ENCODE measurements at regions not wholly inside any gene's neighbourhood (a gene's known extent, or its start where the extent isn't known, plus 50 kb on each side); places are given as distances from the start of the nearest gene placed in this dataset.

DNA sequence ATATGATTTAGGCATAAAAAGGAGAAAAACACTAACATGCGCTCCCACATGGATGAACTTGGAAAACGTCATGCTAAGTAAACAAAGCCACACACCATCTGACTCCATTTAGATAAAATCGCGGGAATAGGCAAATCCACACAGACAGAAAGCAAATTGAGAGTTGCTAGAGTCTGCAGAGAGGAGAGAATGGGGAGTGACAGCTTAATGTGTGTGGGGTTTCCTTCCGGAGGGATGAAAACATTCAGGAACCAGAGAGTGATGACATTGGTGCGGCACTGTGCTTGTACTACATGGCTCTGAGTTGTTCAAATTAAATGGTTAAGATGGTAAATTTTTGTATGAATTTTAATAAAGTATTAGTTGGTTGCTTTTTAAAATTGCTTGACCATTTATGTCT lies 482.9 kb upstream of the AKR1E2 start:
- no peak for DNase-seq (ENCODE audit: low read depth)

DNA sequence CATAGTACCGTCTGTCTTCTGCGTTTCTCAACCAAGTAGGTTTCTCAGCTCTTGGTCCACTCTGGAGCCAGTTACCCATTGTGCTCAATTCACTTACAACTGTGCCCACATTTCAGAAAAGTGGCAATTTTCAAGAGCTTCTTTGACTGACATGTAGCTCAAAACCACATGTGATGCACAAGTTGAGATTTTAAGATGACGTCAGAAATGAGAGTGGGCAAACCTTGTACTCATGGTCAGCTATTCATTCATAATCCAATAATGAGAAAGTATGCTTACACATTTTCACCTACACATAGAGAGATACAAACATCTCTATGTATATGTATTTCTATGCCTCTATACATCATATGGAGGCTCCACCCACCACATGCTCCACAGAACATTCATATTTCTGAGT lies 487.2 kb upstream of the AKR1E2 start:
- DNase-seq (ENCODE audit: low read depth): no peak

DNA sequence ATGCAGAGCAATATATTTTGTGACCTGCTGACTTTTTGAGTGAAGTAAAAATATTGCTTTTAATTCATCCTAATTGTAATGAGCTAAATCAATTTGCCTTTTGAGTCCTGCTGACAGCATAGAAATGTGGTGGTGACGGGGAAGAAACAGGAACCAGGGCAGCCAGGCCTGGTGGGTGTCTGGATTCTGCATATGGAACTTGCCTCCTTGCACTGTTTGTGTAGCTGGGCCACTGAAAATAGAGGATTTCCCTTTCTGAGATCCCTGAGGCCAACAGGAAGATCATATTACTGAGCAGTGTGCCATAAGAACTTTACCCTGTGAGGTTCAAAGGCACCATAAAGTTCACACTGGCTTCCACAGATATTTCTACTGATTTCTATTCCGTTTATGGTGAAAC lies 488.4 kb upstream of the AKR1E2 start:
- DNase-seq (ENCODE audit: low read depth): no peak

DNA sequence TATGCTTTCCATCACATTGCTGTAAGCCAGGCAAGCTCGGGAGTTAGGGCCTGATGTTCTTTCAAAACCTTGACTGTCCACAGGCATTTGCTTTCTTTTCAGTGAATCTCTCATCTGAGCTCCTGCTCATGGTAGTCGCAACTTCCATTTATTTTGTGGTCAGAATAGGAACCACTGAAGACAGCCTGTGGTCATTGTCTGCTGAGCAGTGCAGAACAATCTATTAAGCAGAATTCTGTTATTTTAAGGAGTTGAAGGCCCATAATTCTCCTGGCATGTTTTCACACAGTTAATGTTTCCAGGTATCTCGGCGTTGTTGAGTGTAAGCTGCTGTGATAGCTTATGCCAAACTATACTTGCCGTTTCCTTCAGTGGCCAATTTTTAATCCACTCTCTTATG lies 491.1 kb upstream of the AKR1E2 start:
- no peak for DNase-seq (ENCODE audit: low read depth)

DNA sequence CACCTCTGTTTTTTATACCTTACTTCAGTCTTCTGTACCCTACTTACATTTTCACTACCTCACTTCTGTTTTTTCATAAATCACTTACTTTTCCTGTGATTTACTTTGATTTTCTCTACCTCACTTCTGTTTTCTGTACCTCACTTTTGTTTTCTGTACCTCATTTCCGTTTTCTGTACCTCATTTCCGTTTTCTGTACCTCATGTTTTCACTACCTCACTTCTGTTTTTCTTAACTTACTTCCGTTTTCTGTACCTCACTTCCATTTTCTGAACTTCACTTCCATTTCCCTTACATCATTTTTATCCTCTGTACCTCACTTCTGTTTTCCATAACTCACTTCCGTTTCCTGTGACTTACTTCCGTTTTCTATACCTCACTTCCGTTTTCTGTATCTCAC lies 492.0 kb upstream of the AKR1E2 start:
- no peak for DNase-seq (ENCODE audit: low read depth)

DNA sequence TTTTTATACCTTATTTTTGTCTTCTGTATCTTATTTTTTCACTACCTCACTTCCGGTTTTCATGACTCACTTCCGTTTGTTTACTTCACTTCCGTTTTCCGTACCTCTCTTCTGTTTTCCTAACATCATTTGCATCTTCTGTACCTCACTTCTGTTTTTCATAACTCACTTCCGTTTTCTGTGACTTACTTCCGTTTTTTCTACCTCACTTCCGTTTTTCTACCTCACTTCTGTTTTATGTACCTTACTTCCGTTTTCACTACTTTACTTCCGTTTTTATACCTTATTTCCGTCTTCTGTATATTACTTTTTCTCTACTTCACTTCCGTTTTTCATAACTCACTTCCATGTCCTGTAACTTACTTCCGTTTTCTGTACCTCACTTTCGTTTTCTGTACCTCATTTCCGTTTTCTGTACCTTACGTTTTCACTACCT lies 492.5 kb upstream of the AKR1E2 start:
- no peak for DNase-seq (ENCODE audit: low read depth)

DNA sequence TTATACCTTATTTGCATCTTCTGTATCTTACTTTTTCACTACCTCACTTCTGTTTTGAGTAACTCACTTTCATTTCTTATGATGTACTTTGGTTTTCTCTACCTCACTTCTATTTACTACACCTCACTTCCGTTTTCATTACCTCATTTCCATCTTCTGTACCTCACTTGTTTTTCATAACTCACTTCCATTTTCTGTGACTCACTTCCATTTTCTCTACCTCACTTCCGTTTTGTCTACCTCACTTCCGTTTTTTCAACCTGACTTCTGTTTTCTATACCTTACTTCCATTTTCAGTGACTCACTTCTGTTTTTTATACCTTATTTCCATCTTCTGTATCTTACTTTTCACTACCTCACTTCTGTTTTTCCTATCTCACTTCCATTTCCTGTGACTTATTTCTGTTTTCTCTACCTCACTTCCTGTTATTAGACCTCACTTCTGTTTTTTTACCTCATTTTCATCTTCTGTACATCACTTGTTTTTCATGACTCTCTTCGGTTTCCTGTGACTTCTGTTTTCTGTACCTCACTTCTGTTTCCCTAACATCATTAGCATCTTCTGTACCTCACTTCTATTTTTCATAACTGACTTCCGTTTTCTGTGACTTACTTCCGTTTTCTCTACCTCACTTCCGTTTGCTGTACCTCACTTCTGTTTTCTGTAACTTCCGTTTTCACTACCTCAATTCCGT lies 493.1 kb upstream of the AKR1E2 start:
- no peak for DNase-seq (ENCODE audit: low read depth)

DNA sequence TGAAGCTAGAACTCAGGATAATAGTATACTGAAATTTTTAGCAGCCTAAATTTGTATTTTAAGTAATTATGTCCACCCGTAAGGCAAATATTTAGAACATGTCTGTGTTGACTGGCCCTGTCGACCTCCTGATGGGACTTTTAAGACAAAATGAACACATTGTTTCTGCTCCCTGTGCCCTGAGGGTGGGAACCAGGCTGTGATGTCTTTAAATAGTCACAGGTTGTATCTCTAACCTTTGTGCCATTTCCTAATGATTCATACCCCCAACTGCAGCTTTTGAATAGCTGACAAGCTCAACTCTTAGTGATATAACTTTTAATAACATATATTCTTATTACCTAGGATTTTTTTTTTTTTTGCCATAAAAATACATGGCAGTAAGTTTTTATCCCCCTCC lies 494.9 kb upstream of the AKR1E2 start:
- DNase-seq (ENCODE audit: low read depth): no peak

DNA sequence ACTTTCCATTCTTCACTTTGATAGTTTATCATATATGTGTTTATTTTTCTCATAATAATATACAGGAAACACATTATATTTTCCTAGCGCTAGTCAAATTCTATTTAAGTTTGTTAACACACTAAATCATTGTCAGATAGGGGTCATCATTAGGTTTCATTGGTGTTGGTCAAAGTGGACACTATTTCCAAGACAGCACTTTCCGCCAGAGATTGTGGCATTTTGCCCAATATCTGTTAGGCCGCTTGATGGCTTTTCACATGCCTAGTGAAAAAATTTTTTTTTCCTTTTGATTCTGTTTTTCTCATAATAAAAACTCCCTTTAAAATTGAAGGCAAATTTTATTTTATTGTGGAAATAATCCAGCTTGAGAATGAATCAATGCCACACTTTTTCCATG lies 495.4 kb upstream of the AKR1E2 start:
- DNase-seq (ENCODE audit: low read depth): no peak

DNA sequence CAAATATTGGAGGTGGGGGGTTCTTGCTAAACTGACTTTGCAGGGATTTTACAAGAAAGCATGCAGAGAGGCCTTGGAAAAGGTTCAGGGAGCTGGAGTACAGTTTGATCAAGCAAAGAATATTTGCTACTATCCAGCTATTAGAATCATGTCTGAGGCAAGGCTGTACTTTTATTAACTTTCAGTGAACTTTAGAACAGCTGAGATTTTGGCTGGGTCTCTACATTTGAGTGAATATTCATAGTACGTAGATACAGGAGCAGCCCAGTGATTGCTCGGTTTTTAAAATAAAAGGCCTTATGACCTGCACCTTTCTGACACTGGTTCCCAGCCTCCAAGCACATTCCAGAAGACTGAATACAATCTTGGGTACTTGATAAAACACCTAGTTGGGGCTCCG lies 496.8 kb upstream of the AKR1E2 start:
- DNase-seq (ENCODE audit: low read depth): no peak

DNA sequence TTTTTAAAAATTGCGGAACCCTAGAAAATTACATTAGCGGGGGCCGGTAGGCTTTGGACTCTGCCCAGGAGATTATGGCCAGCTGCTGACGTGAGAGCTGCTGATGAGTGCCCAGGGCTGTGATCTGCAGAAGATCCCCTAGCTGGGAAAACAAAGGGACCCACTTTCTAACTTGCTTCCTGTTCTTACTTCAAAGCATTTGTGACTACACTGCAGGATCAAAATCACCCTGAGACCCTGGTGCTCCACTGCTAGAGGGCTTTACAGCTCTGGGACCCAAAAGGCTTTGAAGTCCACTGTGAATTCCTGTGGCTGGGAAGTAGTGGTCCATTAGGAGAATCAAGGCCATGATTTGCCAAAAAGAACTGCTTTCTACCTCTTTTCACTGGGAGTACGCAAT lies 499.4 kb upstream of the AKR1E2 start:
- no peak for DNase-seq (ENCODE audit: low read depth)

DNA sequence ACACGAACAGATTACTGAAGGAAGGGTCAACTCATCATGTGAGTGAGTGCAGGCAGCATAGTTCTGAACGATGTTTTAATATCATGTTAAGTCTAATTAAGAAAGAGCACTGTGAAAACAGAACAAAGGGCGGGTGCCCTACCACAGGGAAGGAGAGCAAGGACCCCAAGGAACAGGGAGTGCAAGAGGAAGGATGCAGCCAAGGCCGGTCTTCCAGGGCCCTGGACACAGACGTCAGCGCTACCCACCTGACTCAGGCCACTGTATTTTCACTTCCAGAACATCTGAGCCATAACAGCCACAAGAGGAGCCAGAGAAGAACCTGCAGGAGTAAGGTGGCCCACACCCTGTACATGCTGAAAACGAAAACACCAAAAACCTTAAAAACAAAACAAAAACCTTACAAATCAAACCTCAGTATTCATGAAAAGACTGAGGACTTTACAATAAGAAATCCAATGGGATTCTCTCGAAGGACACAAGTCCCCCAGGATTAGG lies 506.1 kb upstream of the AKR1E2 start:
- DNase-seq (ENCODE audit: low read depth): no peak

DNA sequence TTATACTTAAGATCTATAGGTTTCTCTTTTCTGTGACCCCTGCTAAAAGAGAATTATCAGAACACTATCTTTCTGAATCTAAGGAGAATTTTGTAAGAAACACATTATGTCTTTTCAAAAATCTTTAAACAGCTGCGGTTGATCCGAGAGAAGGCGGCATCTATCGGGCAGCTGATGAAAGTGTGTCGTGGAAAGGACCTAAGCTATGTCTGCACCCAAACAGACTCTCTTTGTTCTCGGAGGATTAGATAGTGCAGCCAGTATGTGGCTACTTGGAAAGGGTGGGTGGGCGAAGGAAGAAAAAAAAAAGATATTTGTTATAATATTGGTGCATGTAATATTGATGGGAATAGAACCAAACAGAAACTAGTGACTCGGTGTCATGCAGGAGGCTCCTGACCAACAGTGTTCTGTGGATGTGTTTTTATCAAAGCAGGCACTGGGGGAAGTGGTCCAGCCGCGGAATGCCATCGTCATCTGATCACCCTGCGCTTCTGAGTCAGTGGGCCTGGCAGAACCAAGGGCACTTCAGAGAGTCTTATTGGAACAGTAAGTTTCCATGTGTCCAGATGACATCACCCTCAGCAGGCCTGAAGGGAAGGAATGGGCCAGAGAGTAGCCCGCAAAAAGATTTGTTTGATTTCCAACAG lies 509.7 kb upstream of the AKR1E2 start:
- DNase-seq (ENCODE audit: low read depth): no peak

DNA sequence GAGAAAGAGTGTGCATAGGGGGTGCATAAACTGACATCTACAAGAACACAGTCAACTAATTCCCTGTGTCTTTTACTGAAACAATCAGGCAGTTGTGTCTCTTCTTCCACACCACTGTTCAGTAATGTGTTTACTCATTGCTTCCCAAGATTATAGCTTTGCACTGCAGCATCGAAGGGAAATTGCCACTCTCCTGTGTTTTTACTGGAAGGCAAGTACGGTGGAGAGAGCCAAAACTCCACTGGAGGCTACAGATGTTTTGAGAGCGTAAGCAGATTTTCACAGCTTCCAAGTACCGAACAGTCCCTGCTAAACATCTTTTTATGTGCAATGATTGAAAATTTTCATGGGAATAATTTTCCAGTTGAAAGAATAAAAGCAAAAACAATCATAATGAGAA lies 510.5 kb upstream of the AKR1E2 start:
- no peak for DNase-seq (ENCODE audit: low read depth)

DNA sequence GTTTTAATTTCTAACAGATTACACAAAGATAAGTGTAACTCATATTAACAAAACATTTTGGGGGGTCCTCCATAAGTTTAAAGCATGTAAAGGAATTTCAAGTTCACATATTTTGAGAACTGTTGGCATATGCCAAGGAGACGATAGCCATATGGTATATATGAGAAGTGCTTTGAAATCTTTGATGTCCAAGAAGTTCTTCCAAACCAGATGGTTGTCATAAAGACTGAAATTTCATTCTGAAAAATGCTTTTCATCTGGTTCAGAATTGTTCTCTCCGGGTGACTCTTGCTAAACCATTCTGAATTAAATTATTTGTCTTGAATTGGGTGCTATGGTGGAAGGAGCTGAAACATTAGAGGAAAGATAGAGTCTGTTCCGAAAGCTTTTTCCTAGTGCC lies 513.0 kb upstream of the AKR1E2 start:
- no peak for DNase-seq (ENCODE audit: low read depth)

DNA sequence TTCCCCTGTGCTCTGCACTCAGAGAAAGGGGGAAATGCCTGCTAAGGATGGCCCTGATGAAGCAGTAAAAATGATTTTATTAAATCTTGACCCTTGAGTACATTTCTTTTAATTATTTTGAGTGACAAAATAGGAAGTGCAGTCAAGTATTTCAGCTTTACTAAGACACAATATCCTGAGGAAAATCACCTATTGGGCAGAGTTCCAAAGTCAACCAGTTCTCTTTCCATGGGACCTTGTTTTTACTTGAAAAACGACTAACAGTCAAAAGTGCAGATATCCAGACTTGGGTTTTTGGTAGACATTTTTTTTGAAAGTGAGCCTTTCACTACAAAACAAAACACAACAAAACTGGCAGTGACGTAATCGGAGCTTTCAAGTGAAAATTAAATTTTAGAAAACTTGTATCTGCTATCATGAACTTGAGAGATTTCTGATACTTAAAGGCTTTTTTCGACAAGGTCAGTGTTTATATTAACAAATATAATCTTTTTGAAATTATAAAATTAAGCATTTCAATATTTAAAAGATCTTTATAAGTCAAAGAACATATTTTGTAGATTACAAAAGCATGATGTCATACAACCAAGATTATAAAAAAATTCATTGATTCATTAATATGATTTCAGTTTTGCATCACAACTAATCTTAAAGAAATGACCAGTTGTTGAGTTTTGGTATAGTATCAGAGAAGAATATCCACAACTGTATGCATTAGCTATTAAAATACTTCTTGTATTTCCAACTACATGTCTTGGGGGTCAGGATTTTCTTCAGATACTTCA lies 513.8 kb upstream of the AKR1E2 start:
- DNase-seq (ENCODE audit: low read depth): no peak

DNA sequence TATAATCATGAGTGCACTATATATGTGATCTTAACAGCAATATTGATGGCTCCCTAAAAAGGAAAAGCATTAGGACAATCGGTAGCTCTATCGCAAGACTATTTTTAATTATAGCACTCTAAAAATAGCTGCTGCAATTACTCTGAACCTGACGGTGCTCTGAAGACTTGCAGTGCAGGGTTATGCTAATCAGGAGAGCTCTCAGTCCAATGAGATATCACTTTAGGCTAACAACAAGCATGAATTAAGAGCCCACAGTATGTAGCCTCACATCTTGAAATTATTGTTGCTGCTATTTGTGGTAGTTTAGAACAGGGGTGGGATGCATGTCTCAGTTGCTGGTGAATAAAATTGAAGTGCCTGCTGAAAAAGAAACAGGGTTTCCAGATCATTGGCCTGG lies 515.8 kb upstream of the AKR1E2 start:
- no peak for DNase-seq (ENCODE audit: low read depth)

DNA sequence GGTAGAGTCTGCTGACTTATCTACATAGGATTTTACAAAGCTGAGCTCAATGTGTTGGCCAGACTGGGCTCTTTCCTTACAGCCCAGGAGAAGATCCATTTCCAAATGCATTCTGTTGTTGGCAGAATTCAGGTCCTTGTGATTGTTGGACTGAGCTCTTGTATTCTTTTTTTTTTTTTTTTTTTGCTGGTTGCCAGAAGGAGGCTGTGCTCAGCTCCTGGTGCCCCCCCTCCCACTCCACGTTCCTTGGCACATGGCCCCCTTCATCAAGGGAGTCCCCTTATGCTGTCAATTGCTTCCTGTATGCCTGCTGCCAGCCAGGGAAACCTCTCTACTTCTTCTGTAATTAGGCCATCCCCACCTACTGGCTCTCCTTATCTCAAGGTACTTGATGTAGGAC lies 518.1 kb upstream of the AKR1E2 start:
- DNase-seq (ENCODE audit: low read depth): no peak

DNA sequence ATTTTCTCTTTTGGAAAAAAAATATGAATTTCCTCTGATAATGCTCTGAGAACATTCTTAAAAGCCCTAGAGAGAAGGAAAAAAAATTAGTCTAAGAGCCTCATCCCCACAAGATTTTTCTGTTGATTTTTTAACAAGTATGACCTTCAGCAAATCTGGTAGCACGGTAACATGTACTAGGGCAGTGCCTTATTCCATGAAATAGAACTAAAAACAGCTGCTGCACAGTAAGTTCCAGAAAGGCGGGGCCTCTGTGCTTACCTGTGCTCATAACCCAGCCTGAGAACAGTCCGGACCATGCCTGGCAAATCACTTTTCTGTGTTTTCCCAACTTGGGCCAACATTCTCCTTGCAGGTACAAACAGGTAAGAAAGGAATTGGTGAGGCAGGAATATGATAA lies 519.1 kb upstream of the AKR1E2 start:
- no peak for DNase-seq (ENCODE audit: low read depth)

DNA sequence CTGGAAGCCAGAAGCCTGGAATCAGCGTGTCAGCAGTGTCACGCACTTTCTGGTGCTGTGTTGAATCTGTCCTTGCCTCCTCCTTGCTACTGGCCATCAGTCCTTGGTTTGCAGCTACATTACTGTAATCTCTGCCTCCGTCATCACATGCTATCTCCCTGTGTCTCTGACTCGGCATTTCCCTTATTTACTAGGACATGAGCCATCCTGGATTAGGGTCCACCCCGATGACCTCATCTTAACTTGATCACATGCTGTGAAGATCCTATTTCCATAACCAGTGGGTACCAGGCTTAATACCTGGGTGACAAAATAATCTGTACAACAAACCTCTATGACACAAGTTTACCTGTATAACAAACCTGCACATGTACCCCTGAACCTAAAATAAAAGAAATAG lies 518.0 kb upstream of the KLF6 start:
- no peak for DNase-seq (ENCODE audit: low read depth)

DNA sequence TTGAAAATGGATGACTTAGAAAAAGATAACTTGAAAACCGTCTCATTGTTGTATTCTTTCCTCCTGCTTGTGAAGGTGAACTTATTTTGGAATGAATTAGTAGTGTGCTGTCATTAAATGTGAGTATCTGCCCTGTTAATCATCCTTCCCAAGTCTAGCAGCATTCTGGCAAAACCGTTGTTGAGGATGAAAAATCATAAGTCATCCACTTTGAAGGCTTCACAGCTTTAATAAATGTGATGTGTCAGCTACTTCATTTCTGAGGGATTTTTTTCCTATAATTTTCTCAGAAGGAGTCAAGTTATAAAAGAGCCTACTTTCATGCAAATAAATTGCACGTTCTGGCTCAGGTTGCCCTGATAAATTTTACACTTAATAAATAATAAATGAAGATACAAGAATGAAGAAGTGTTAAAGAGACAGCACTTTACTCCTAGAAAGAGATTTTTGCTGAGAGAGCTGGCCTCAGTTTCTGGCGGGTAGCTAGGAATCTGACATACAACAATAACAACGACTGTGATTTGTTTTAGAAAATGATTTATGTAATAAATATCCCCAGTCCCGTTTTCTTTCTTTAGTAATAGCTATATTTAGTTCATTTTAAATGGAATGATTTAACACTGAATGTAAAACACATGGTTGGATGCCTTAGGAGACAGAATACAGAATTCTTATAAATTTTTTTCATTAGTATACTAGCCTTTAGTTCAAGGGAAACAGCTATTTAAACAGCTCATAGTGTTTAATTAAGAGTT lies 516.5 kb upstream of the KLF6 start:
- DNase-seq (ENCODE audit: low read depth): no peak

DNA sequence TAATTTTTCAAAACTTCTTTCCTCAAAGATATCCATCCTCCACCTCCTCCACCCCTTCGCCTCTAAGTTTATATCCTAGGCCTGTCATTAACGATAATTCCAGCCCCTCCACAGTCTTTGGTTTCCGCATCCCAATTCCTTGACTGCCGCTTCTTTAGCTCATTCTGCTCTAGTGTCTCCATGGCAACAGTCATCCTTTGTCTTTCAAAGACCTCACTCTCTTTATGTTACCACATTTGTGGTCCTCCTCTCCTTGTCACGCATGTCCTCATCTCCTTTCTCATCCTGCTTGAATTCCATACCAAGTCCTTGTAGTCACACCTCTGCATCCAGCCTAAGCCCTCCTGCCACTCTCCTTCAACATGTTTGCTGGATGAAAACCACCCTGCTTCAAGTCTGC lies 511.2 kb upstream of the KLF6 start:
- no peak for DNase-seq (ENCODE audit: low read depth)

Measured in activated T-helper 9 cell treated with anti-CD3 and anti-CD28 coated beads, Interleukin-2, amount 50 U/mL, for 16 hours (primary cell).